ENCODE measurements at regions not wholly inside any gene's neighbourhood (a gene's known extent, or its start where the extent isn't known, plus 50 kb on each side); places are given as distances from the start of the nearest gene placed in this dataset.

DNA sequence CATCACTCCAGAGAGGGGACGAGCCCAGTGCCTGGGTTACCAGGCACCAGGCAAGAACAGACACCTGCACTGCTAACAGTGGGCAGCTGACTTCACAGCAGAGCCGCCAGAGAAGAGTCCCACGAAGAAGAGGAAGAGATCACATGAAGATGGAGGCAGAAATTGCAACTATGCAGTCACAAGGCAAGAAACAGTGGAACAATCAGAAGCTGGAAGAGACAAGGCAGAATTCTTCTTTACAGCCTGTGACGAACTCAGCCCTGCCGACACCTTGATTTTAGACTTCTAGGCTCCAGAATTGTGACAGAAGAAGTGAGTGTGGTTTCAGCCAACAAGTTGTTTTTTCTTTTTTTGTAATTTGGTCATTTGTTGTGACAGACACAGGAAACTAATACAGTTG lies 59.2 kb downstream of the IL12A start:
- ATAC-seq: no peak
- H3K4me1 ChIP-seq: no peaks in the 10 kb centered on the region
- H3K27me3 ChIP-seq: no peaks in the 10 kb centered on the region
- DNase-seq: no peak
- peaks cover 0 to 3% of the 10 kb centered on the region in 2 donors for H3K9me3 ChIP-seq
- H3K36me3 ChIP-seq: no peaks in the 10 kb centered on the region
- no peak overlapping the region for H3K4me3 ChIP-seq
- no peak overlapping the region for H3K27ac ChIP-seq
- TF ChIP-seq, protein P1, sequence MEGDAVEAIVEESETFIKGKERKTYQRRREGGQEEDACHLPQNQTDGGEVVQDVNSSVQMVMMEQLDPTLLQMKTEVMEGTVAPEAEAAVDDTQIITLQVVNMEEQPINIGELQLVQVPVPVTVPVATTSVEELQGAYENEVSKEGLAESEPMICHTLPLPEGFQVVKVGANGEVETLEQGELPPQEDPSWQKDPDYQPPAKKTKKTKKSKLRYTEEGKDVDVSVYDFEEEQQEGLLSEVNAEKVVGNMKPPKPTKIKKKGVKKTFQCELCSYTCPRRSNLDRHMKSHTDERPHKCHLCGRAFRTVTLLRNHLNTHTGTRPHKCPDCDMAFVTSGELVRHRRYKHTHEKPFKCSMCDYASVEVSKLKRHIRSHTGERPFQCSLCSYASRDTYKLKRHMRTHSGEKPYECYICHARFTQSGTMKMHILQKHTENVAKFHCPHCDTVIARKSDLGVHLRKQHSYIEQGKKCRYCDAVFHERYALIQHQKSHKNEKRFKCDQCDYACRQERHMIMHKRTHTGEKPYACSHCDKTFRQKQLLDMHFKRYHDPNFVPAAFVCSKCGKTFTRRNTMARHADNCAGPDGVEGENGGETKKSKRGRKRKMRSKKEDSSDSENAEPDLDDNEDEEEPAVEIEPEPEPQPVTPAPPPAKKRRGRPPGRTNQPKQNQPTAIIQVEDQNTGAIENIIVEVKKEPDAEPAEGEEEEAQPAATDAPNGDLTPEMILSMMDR (IDR thresholded peaks at IDR 0.05): no peak
- intact Hi-C loops (cut with DNase I): no loop called here

DNA sequence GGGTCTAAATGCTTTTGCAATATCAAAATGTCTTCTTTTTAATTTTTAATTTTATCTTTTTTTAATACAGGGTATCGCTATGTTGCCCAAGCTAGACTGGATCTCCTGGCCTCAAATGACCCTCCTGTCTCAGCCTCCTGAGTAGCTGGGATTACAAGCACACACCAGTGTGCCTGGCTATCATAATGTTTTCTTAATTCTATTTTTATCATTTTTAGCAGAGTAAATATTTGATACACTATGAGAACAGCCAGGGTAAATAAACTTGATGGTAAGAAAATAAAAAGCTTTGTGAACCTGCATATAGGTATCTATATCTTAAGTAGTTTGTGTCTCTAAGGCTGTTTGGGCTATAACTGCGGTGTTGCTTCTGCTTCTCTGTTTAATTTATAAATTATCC lies 60.4 kb downstream of the IL12A start:
- Histone ChIP-seq H3K9me3 (no peaks in the 10 kb centered on the region), H3K27me3 (no peaks in the 10 kb centered on the region), H3K4me1 (no peaks in the 10 kb centered on the region), H3K4me3 (no peak overlapping the region), H3K36me3 (no peaks in the 10 kb centered on the region), H3K27ac (no peak overlapping the region)
- intact Hi-C loops (cut with DNase I): no loop called here
- ATAC-seq: no peak
- DNase-seq: no peak
- TF ChIP-seq, protein P1 (IDR thresholded peaks at IDR 0.05): no peak

DNA sequence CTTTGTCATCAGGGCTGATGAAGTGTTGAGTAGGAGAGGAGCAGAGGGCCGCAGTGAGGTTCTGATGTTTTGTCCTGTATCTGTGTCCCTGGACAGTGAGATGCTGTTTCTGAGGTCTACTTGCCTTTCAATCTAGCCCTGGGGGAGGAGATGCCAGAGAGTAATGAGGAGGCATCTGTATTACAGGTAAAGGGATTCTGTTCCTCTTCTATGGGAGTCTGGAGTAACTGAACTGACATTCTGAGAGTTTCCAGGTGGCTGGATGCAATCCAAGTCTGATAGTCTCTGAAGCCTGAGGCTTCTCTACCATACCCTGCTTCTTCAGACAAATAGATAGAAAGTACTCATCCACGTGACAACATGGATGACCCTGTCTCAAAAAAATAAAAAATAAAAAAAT lies 60.9 kb downstream of the IL12A start:
- Histone ChIP-seq H3K36me3 (no peaks in the 10 kb centered on the region), H3K4me1 (no peaks in the 10 kb centered on the region), H3K9me3 (no peaks in the 10 kb centered on the region), H3K27ac (no peak overlapping the region), H3K27me3 (no peaks in the 10 kb centered on the region), H3K4me3 (no peak overlapping the region)
- TF ChIP-seq, protein P1 (IDR thresholded peaks at IDR 0.05): no peak
- DNase-seq: no peak
- no peak for ATAC-seq
- intact Hi-C loops (cut with DNase I): no loop called here

DNA sequence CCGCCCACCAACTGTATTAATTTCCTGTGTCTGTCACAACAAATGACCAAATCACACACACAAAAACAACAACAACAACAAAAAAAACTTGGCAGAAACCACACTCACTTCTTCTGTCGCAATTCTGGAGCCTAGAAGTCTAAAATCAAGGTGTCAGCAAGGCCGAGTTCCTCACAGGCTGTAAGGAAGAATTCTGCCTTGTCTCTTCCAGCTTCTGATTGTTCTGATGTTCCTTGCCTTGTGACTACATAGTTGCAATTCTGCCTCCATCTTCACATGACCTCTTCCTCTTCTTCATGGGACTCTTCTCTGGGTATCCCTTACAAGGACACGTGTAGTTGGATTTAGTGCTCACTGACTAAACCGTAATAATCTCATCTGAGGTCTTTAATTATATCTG lies 61.4 kb downstream of the IL12A start:
- Histone ChIP-seq H3K36me3 (no peaks in the 10 kb centered on the region), H3K4me1 (no peaks in the 10 kb centered on the region), H3K4me3 (no peak overlapping the region), H3K27ac (no peak overlapping the region), H3K9me3 (no peaks in the 10 kb centered on the region), H3K27me3 (no peaks in the 10 kb centered on the region)
- ATAC-seq: peak; percentile 47
- TF ChIP-seq, protein P1 (IDR thresholded peaks at IDR 0.05): no peak
- intact Hi-C loops (cut with DNase I): no loop called here
- DNase-seq: no peak

DNA sequence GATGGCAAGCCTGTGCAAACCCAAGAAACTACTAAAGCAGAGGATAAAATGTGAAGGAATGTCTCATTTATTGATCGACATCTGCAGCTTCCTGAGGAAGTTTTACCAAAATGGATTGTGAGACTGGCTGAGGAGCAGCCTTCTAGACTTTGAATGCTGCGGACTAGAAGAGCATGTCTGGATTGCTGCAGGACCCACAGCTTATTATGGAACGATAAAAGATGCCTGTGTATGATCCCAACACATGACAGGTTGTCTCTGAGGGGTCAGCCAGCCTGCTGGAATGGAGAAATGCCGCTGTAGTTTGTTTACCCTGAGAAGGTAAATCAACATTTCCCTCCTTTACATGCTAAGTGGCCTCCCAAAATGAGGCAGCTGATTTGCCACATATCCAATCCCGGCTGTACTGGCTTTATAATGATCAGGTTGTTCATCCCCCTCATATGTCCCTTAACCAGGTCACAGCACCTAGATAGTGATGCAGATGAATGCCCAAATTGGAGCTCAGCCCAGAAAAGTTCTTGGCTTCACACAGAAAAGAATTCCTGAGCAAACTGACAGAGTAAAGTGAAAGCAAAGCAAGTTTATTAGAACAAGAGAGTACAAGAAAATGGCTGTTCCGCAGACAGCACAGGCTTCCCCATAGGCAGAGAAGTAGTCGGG lies 63.9 kb downstream of the IL12A start:
- ATAC-seq: no peak

More for the DNA sequence above, 63.9 kb downstream of the IL12A start:
- TF ChIP-seq, protein P1 (IDR thresholded peaks at IDR 0.05): no peak
- Histone ChIP-seq H3K9me3 (no peaks in the 10 kb centered on the region), H3K27me3 (no peaks in the 10 kb centered on the region), H3K27ac (no peak overlapping the region), H3K4me1 (no peaks in the 10 kb centered on the region), H3K4me3 (no peak overlapping the region), H3K36me3 (no peaks in the 10 kb centered on the region)
- DNase-seq: no peak
- intact Hi-C loops (cut with DNase I): no loop called here
